GM12892 (cell line): ENCODE measurements at regions not wholly inside any gene's neighbourhood (a gene's known extent, or its start where the extent isn't known, plus 50 kb on each side); places are given as distances from the start of the nearest gene placed in this dataset.

Source experiments
- POLR2A ChIP-seq: IDR thresholded peaks from 2 replicates; pipeline ENCODE4 v1.6.1; 2011; ENCODE audit warnings: low read depth, low read length, control low read depth
- POLR2AphosphoS5 ChIP-seq: IDR thresholded peaks from 2 replicates; pipeline ENCODE4 v1.6.1; 2011; ENCODE audit warnings: low read depth, low read length, control low read depth
- TAF1 ChIP-seq: IDR thresholded peaks from 2 replicates; pipeline ENCODE4 v1.6.1; 2011; ENCODE audit warnings: low read depth, mild to moderate bottlenecking, control low read depth, low read length, borderline replicate concordance

- TF ChIP-seq TAF1 (no peak), POLR2A (no peak), POLR2AphosphoS5 (no peak)
Measured at GRCh38 chr12:74665690-74666089, 128.1 kb downstream of the ATXN7L3B start.
